HepG2 (cell line): ENCODE measurements at regions not wholly inside any gene's neighbourhood (a gene's known extent, or its start where the extent isn't known, plus 50 kb on each side); places are given as distances from the start of the nearest gene placed in this dataset.

ENCODE experiments used
- ATAC-seq: fragments of 200-7000 bp; cut with Tn5 transposase; 3 replicates; pipeline ENCODE4 v1.9.1; 2020; ENCODE audit warnings: mild to moderate bottlenecking, moderate library complexity
- BruUV-seq: library from RNA; stranded (reverse); fragments of 400-500 nt; replicated peaks from 2 replicates; lab custom pipeline; 2021; lab: Mats Ljungman, UMichigan
- CTCF ChIA-PET: fragments of 300-600 bp; formaldehyde crosslinking; extraction: SDS; loops from one replicate; lab custom pipeline; 2021; ENCODE audit warnings: low total read pairs, inconsistent platforms, low intra/inter-chr PET ratio; lab: Yijun Ruan, JAX
- POLR2A ChIA-PET: fragments of 350-600 bp; sonication (Branson Sonifier 250); formaldehyde crosslinking; loops from one replicate; lab custom pipeline; 2020; ENCODE audit warnings: antibody characterized with exemption, inconsistent platforms; lab: Yijun Ruan, JAX
- DNase-seq: peaks from one replicate; pipeline ENCODE4 v3.0.0-alpha.2; 2015; ENCODE audit warnings: low spot score
- FAIRE-seq: peaks from 3 replicates; lab custom pipeline; 2011; peaks lifted over from hg19 to GRCh38; lab: Jason Lieb, UNC
- H2AFZ ChIP-seq: one replicate; pipeline ENCODE4 v1.6.1; 2011; ENCODE audit warnings: low read length, inconsistent platforms
- H3K27ac ChIP-seq: fragments of 300-600 bp; 3 replicates; pipeline ENCODE4 v1.8.0; 2011; ENCODE audit warnings: mixed run types, mild to moderate bottlenecking, mixed read lengths, low read length, inconsistent platforms; ENCODE audit not compliant: insufficient read depth; ENCODE audit errors: extremely low read length
- H3K27me3 ChIP-seq, 2 experiments: fragments of 200-600 bp in 1 of 2; 2 replicates in 1 of 2; 3 replicates in 1 of 2; pipeline versions ENCODE4 v1.6.0 to v1.8.0; 2011; ENCODE audit warnings: low read length in 2 of 2, mild to moderate bottlenecking in 2 of 2, moderate library complexity in 2 of 2, inconsistent platforms in 1 of 2; ENCODE audit not compliant: insufficient read depth in 2 of 2, control insufficient read depth in 1 of 2
- H3K36me3 ChIP-seq, 2 experiments: fragments of 200-600 bp in 1 of 2; replicated peaks in 1 of 2; 2 replicates in 1 of 2; 3 replicates in 1 of 2; pipeline versions ENCODE4 v1.5.1 to v1.8.0; 2011; ENCODE audit warnings: low read length in 2 of 2, inconsistent platforms in 1 of 2; ENCODE audit not compliant: insufficient read depth in 2 of 2, control insufficient read depth in 1 of 2
- H3K4me1 ChIP-seq: 2 replicates; pipeline ENCODE4 v1.5.1; 2012; ENCODE audit warnings: low read length, inconsistent platforms; ENCODE audit not compliant: insufficient read depth
- H3K4me2 ChIP-seq: 2 replicates; pipeline ENCODE4 v1.6.0; 2011; ENCODE audit warnings: low read depth, low read length, inconsistent platforms
- H3K4me3 ChIP-seq, 3 experiments: fragments of 200-600 bp in 1 of 3; sonication (generic), shearing (Covaris generic) in 1 of 3; replicated peaks in 1 of 3; 2 replicates each; pipeline ENCODE4 v1.5.1; 2011 to 2016; ENCODE audit warnings: low read length in 3 of 3, inconsistent platforms in 2 of 3, low read depth in 2 of 3, mild to moderate bottlenecking in 2 of 3, control low read depth in 1 of 3, mixed read lengths in 1 of 3; ENCODE audit not compliant: insufficient read depth in 1 of 3
- H3K79me2 ChIP-seq: one replicate; pipeline ENCODE4 v1.6.1; 2011; ENCODE audit warnings: low read length, inconsistent platforms; ENCODE audit not compliant: insufficient read depth
- H3K9ac ChIP-seq: 2 replicates; pipeline ENCODE4 v1.6.0; 2011; ENCODE audit warnings: mild to moderate bottlenecking, low read depth, low read length, inconsistent platforms; ENCODE audit not compliant: insufficient read depth
- H3K9me3 ChIP-seq: 2 replicates; pipeline ENCODE4 v1.5.1; 2012; ENCODE audit warnings: mild to moderate bottlenecking, low read length
- H4K20me1 ChIP-seq: 2 replicates; pipeline ENCODE4 v1.6.0; 2011; ENCODE audit warnings: inconsistent platforms, mild to moderate bottlenecking, low read length, moderate library complexity; ENCODE audit not compliant: insufficient read depth
- CTCF ChIP-seq: sonication (generic); formaldehyde crosslinking; IDR thresholded peaks from 2 replicates; pipeline ENCODE4 v1.5.0; 2020; ENCODE audit warnings: mild to moderate bottlenecking, missing genetic modification reagents, moderate library complexity
- HOXD1 ChIP-seq: sonication (generic); formaldehyde crosslinking; IDR thresholded peaks from 2 replicates; pipeline ENCODE4 v1.5.0; 2020; ENCODE audit warnings: missing genetic modification reagents
- KIAA2018 ChIP-seq: sonication (generic); formaldehyde crosslinking; IDR thresholded peaks from 2 replicates; pipeline ENCODE4 v1.5.0; 2020; ENCODE audit warnings: mild to moderate bottlenecking, missing genetic modification reagents, borderline replicate concordance
- REXO4 ChIP-seq: sonication (generic); formaldehyde crosslinking; IDR thresholded peaks from 2 replicates; pipeline ENCODE4 v1.8.0; 2022; ENCODE audit warnings: missing genetic modification reagents, mild to moderate bottlenecking, borderline replicate concordance
- SRSF1 ChIP-seq: fragments of 200-400 bp; formaldehyde crosslinking; optimal IDR thresholded peaks from 2 replicates; pipeline ENCODE3; 2017; ENCODE audit warnings: mild to moderate bottlenecking, low read depth, low read length, moderate library complexity
- YEATS4 ChIP-seq: sonication (generic); formaldehyde crosslinking; IDR thresholded peaks from 2 replicates; pipeline ENCODE4 v1.4.0; 2020; ENCODE audit warnings: missing genetic modification reagents, borderline replicate concordance
- ZNF12 ChIP-seq: sonication (generic); formaldehyde crosslinking; IDR thresholded peaks from 2 replicates; pipeline ENCODE4 v1.5.0; 2020; ENCODE audit warnings: missing genetic modification reagents
- ZNF460 ChIP-seq: sonication (generic); formaldehyde crosslinking; IDR thresholded peaks from 2 replicates; pipeline ENCODE4 v1.5.1; 2020; ENCODE audit warnings: missing genetic modification reagents, mild to moderate bottlenecking, borderline replicate concordance
- WGBS: methylation state at CpG from one replicate; pipeline ENCODE4 v1.1.6; 2017; ENCODE audit warnings: low lambda C conversion rate; 5-methylcytosine and 5-hydroxymethylcytosine counted together
- in situ Hi-C: cut with HindIII; loops from 2 replicates; pipeline ENCODE4 v1.10.0; 2017; ENCODE audit warnings: low pct_unique_long_range_greater_than_20kb; ENCODE audit not compliant: extremely low pct_ligation_motif_present
- intact Hi-C: fragments of 100-400 bp; cut with micrococcal nuclease; formaldehyde crosslinking; loops from one replicate; pipeline ENCODE4 v1.10.0; 2022; ENCODE audit not compliant: unreplicated experiment
- TF ChIP-seq, protein P1 (sequence below): IDR thresholded peaks from 2 replicates; pipeline ENCODE4 v1.6.1; 2016

GRCh38 chrY:17184299-17184698 is 695.7 kb downstream of the CDY2B start (continued):
- TF ChIP-seq, protein P1, sequence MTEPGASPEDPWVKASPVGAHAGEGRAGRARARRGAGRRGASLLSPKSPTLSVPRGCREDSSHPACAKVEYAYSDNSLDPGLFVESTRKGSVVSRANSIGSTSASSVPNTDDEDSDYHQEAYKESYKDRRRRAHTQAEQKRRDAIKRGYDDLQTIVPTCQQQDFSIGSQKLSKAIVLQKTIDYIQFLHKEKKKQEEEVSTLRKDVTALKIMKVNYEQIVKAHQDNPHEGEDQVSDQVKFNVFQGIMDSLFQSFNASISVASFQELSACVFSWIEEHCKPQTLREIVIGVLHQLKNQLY (CRISPR knock-in tag) = no peak
- TF ChIP-seq SRSF1 (no peak), ZNF460 (no peak)

GRCh38 chrY:17166881-17167280 is 713.1 kb downstream of the CDY2B start:
- ATAC-seq = no peak
- DNase-seq = no peak
- no TSS peak for BruUV-seq
- Histone ChIP-seq H3K27ac (no peak overlapping the region), H3K4me1 (no peaks in the 10 kb centered on the region), H3K4me2 (no peak overlapping the region), H3K27me3 (no peaks in the 10 kb centered on the region), H3K4me3 (no peak overlapping the region), H3K36me3 (no peaks in the 10 kb centered on the region), H3K9ac (no peak overlapping the region), H4K20me1 (no peaks in the 10 kb centered on the region), H3K9me3 (peaks cover 58% of the 10 kb centered on the region), H3K79me2 (no peaks in the 10 kb centered on the region), H2AFZ (no peak overlapping the region)
- no peak for TF ChIP-seq ZNF12 (CRISPR knock-in tag)
- no peak for TF ChIP-seq HOXD1 (CRISPR knock-in tag)
- no peak for TF ChIP-seq YEATS4 (CRISPR knock-in tag)
- no peak for TF ChIP-seq KIAA2018 (CRISPR knock-in tag)
- TF ChIP-seq CTCF = no peak
- no peak for TF ChIP-seq REXO4 (CRISPR knock-in tag)
- ChIA-PET CTCF (no interaction called here), POLR2A (no interaction called here)
- in situ Hi-C loops = no loop called here
- 0% methylated on average over 1 of the region's 3 CpGs for WGBS
- intact Hi-C loops = no loop called here
- no peak for FAIRE-seq
